Gastrocnemius medialis (tissue), 4 donors: ENCODE measurements at regions not wholly inside any gene's neighbourhood (a gene's known extent, or its start where the extent isn't known, plus 50 kb on each side); places are given as distances from the start of the nearest gene placed in this dataset.

ENCODE experiments used
- ATAC-seq, 2 donors: fragments of 150-250 bp; one replicate each; pipeline ENCODE4 v1.9.1; 2016
- DNase-seq, 2 donors: peaks; one replicate each; pipeline ENCODE4 v3.0.0-alpha.2; 2019
- H3K27ac ChIP-seq, 4 donors: fragments of 200-600 bp; sonication (generic); 1 replicate in 1 of 4; 2 replicates in 3 of 4; pipeline ENCODE4 v1.5.1; 2016 to 2018; ENCODE audit warnings: mild to moderate bottlenecking in 2 of 4, moderate library complexity in 1 of 4
- H3K27me3 ChIP-seq, 3 donors: fragments of 200-600 bp; sonication (generic) in 2 of 3; 1 replicate in 1 of 3; 2 replicates in 2 of 3; pipeline versions ENCODE4 v1.5.1 to v1.6.0; 2016 to 2019; ENCODE audit warnings: mild to moderate bottlenecking in 1 of 3, moderate library complexity in 1 of 3
- H3K36me3 ChIP-seq, 2 donors: fragments of 200-600 bp; sonication (generic) in 1 of 2; one replicate each; pipeline ENCODE4 v1.5.1; 2017 to 2018
- H3K4me1 ChIP-seq, 2 donors: fragments of 200-600 bp; sonication (generic) in 1 of 2; one replicate each; pipeline ENCODE4 v1.5.1; 2016 to 2017; ENCODE audit warnings: mild to moderate bottlenecking in 2 of 2
- H3K4me3 ChIP-seq, 4 donors: fragments of 200-600 bp; sonication (generic) in 3 of 4; 1 replicate in 1 of 4; 2 replicates in 3 of 4; pipeline ENCODE4 v1.5.1; 2016 to 2019; ENCODE audit warnings: mild to moderate bottlenecking in 2 of 4
- H3K9me3 ChIP-seq, 3 donors: fragments of 200-600 bp; sonication (generic) in 2 of 3; 1 replicate in 1 of 3; 2 replicates in 2 of 3; pipeline ENCODE4 v1.5.1; 2016 to 2019
- POLR2A ChIP-seq, 2 donors: fragments of 450-650 bp; IDR thresholded peaks; one replicate each; pipeline ENCODE4 v1.6.1; 2017; ENCODE audit warnings: antibody characterized with exemption in 2 of 2, mild to moderate bottlenecking in 2 of 2, moderate library complexity in 2 of 2
- in situ Hi-C, 4 donors: fragments of 200-750 bp; cut with MboI; loops; one replicate each; pipeline versions ENCODE4 v1.15.0 to v1.8.0; 2017; ENCODE audit warnings: low sequenced_read_pairs in 4 of 4
- intact Hi-C: fragments of 100-400 bp; cut with DNase I; formaldehyde crosslinking; loops from one replicate; pipeline ENCODE4 v1.15.1; 2023; ENCODE audit warnings: low total_unique reads
- TF ChIP-seq, protein P1 (sequence below), 5 experiments: fragments of 450-650 bp in 3 of 5; fragments of 200-600 bp in 2 of 5; sonication (generic) in 2 of 5; IDR thresholded peaks in 4 of 5; conservative IDR thresholded peaks in 1 of 5; 1 replicate in 4 of 5; 2 replicates in 1 of 5; pipeline ENCODE4 v1.5.1; 2016 to 2019; ENCODE audit warnings: antibody characterized with exemption in 5 of 5, mild to moderate bottlenecking in 3 of 5, moderate library complexity in 3 of 5

DNA sequence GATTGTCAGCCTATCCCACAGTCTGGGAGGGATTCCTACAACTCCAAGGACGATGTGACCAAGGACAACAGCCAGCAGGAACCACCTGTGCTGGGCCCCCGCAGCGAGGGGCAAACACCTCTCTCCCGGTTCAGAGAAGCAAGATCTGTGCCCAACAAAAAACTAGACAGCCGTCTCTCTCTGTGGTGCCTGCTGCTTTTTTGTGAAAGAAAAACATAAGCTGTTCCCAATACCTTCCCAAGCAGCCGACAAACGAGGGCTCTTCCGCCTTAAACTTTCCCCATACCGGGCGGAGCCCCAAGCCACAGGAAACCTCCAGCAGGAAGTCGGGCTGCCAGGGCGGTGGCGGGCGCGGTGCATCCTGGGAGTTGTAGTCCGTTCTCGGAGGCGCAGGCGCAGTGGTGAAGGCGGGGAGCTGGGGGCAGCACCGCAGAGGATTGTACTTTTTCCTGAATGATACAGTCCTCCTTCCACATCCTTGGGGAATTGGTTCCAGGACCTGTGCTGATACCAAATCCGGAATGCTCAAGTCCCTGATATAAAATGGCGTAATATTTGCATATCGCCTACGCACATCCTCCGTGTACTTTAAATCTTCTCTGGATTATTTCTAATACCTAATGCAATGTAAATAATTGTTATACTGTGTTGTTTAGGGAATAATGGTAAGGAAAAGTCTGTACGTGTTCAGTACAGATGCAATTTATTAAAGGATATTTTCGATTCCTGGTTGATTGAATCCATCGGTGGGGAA is 63.1 kb upstream of the IRF2 start:
- in situ Hi-C loops, result loop anchor here (5.0 to 10.0 kb wide), 4 partner anchors 53 to 253 kb away; partner anchors contain the start of gene IRF2 (in 1 of the 4)
- H3K27ac ChIP-seq, result peak overlapping the region; percentile 90 to 97 (median 92)
- intact Hi-C loops, result loop anchor here (1.0 to 5.0 kb wide), 8 partner anchors 62 to 665 kb away; partner anchors contain the start of genes CASP3, CFAP97 and PRIMPOL
- no peaks in the 10 kb centered on the region for H3K36me3 ChIP-seq
- no peaks in the 10 kb centered on the region for H3K27me3 ChIP-seq
- H3K4me1 ChIP-seq, result peaks cover 0 to 13% of the 10 kb centered on the region in 2 donors
- TF ChIP-seq POLR2A (IDR thresholded peaks at IDR 0.05), result peak; percentile 86 to 89
- TF ChIP-seq, protein P1, sequence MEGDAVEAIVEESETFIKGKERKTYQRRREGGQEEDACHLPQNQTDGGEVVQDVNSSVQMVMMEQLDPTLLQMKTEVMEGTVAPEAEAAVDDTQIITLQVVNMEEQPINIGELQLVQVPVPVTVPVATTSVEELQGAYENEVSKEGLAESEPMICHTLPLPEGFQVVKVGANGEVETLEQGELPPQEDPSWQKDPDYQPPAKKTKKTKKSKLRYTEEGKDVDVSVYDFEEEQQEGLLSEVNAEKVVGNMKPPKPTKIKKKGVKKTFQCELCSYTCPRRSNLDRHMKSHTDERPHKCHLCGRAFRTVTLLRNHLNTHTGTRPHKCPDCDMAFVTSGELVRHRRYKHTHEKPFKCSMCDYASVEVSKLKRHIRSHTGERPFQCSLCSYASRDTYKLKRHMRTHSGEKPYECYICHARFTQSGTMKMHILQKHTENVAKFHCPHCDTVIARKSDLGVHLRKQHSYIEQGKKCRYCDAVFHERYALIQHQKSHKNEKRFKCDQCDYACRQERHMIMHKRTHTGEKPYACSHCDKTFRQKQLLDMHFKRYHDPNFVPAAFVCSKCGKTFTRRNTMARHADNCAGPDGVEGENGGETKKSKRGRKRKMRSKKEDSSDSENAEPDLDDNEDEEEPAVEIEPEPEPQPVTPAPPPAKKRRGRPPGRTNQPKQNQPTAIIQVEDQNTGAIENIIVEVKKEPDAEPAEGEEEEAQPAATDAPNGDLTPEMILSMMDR (IDR thresholded peaks at IDR 0.05 in 4 of 5, conservative IDR thresholded peaks at IDR 0.05 in 1 of 5), result no peak
- peak overlapping the region; percentile 67 to 89 (median 81) for H3K4me3 ChIP-seq
- no peaks in the 10 kb centered on the region for H3K9me3 ChIP-seq
- ATAC-seq (peak; percentile 89 to 95), DNase-seq (peak; percentile 94 to 95)

DNA sequence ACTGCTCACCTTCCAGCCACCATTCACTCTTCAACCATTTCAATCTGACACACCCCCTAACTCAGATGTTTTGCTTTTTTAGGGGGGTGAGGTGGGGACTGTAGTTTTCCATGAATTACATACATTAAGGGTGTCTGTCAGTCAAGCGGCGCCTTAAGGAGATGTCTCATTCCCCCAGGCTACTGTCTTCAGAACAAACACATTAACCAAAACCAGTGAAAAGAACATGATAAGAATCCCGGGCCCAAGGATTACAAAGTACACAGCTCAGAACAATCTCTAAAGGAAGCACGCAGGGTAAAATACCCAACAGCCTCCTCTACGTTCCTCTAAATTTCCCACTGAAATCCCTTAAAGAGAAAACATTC is 62.5 kb upstream of the IRF2 start:
- Histone ChIP-seq H3K4me3 (peak overlapping the region; percentile 67 to 89 (median 81)), H3K4me1 (peaks cover 0 to 13% of the 10 kb centered on the region in 2 donors), H3K36me3 (no peaks in the 10 kb centered on the region), H3K9me3 (no peaks in the 10 kb centered on the region), H3K27ac (peak overlapping the region; percentile 90 to 97 (median 92)), H3K27me3 (no peaks in the 10 kb centered on the region)
- TF ChIP-seq, protein P1 (IDR thresholded peaks at IDR 0.05 in 4 of 5, conservative IDR thresholded peaks at IDR 0.05 in 1 of 5), result no peak
- no peak for TF ChIP-seq POLR2A (IDR thresholded peaks at IDR 0.05)
- intact Hi-C loops (loop anchor here (1.0 to 5.0 kb wide), 7 partner anchors 62 to 666 kb away; partner anchors contain the start of genes CASP3, CFAP97 and PRIMPOL), in situ Hi-C loops (loop anchor here (5.0 to 10.0 kb wide), 4 partner anchors 52 to 252 kb away; partner anchors contain the start of gene IRF2 (in 1 of the 4))
- DNase-seq (no peak), ATAC-seq (peak in 1 of 2 donors; percentile 15)

DNA sequence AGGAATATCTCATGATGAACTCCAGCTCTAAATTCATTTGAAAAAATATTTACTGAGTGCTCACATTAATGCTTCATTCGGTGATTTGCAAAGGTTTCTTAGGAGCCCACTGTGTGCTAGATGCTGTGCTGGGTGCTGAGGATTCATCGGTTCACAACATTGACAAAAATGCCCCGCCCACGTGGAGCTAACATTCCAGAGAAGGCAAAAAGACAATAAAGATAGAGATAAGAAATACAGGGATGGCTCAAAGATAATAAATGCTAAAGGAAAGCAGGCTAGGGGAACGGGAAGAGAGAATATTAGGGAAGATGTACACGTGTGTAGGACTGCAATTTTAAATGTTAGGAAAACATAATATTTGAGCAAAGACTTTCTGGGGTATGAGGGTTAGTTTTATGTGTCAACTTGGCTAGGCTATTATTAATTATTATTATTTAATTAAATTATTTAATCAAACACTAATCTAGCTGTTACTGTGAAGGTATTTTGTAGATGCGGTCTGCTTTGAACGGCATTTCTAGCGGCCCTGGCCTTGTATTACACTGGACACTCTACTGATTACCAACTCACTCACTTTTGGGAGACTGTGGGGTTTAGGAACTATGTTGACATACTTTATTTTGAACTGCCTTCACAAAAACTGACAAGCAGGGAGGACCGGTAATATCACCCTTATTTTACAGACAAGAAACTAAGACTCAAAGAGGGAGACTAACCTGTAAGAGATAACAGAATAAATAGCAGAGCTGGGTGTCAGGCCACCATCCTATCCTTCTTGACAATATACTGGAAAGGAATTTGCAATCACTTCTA is 61.9 kb upstream of the IRF2 start:
- in situ Hi-C loops, result loop anchor here (5.0 to 10.0 kb wide), 4 partner anchors 51 to 251 kb away; partner anchors contain the start of gene IRF2 (in 1 of the 4)

More for the DNA sequence above, 61.9 kb upstream of the IRF2 start:
- H3K27me3 ChIP-seq, result no peaks in the 10 kb centered on the region
- H3K4me3 ChIP-seq, result peak overlapping the region; percentile 67 to 89 (median 81)
- ATAC-seq (no peak), DNase-seq (no peak)
- TF ChIP-seq, protein P1 (IDR thresholded peaks at IDR 0.05 in 4 of 5, conservative IDR thresholded peaks at IDR 0.05 in 1 of 5), result no peak
- TF ChIP-seq POLR2A (IDR thresholded peaks at IDR 0.05), result no peak
- H3K27ac ChIP-seq, result peak overlapping the region; percentile 90 to 97 (median 92)
- H3K4me1 ChIP-seq, result peaks cover 0 to 13% of the 10 kb centered on the region in 2 donors
- intact Hi-C loops, result loop anchor here (1.0 to 5.0 kb wide), 5 partner anchors 113 to 667 kb away; partner anchors contain the start of genes CASP3, CFAP97 and PRIMPOL
- H3K36me3 ChIP-seq, result no peaks in the 10 kb centered on the region
- H3K9me3 ChIP-seq, result no peaks in the 10 kb centered on the region
